Neuronal stem cell (in vitro differentiated cells): ENCODE measurements at regions not wholly inside any gene's neighbourhood (a gene's known extent, or its start where the extent isn't known, plus 50 kb on each side); places are given as distances from the start of the nearest gene placed in this dataset.

Experiments
- DNase-seq: peaks from one replicate; pipeline ENCODE4 v3.0.0-alpha.2; 2013; ENCODE audit warnings: low spot score
- H2AFZ ChIP-seq: one replicate; pipeline ENCODE4 v1.6.1; 2013; ENCODE audit warnings: mild to moderate bottlenecking, low read length, inconsistent platforms
- H2AK5ac ChIP-seq: 2 replicates; pipeline ENCODE4 v1.6.1; 2013; ENCODE audit warnings: low read depth, mild to moderate bottlenecking, inconsistent platforms, low read length, moderate library complexity, mixed read lengths
- H2BK120ac ChIP-seq: 2 replicates; pipeline ENCODE4 v1.6.1; 2013; ENCODE audit warnings: low read depth, mild to moderate bottlenecking, inconsistent platforms, low read length, moderate library complexity, mixed read lengths
- H2BK12ac ChIP-seq: one replicate; pipeline ENCODE4 v1.6.1; 2013; ENCODE audit warnings: low read length, inconsistent platforms
- H2BK15ac ChIP-seq: 2 replicates; pipeline ENCODE4 v1.6.1; 2013; ENCODE audit warnings: mild to moderate bottlenecking, low read length, inconsistent platforms, mixed read lengths
- H2BK5ac ChIP-seq: one replicate; pipeline ENCODE4 v1.6.1; 2013; ENCODE audit warnings: inconsistent platforms, mild to moderate bottlenecking, low read length, moderate library complexity
- H3K14ac ChIP-seq: one replicate; pipeline ENCODE4 v1.6.1; 2013; ENCODE audit warnings: low read length, inconsistent platforms
- H3K18ac ChIP-seq: 2 replicates; pipeline ENCODE4 v1.6.1; 2013; ENCODE audit warnings: low read length, inconsistent platforms
- H3K23ac ChIP-seq: 2 replicates; pipeline ENCODE4 v1.6.1; 2013; ENCODE audit warnings: low read depth, mild to moderate bottlenecking, mixed read lengths, low read length, inconsistent platforms; ENCODE audit not compliant: poor library complexity
- H3K27ac ChIP-seq: replicated peaks from 3 replicates; pipeline ENCODE4 v1.5.1; 2013; ENCODE audit warnings: low read length, inconsistent platforms
- H3K27me3 ChIP-seq, 3 experiments: 2 replicates each; pipeline ENCODE4 v1.6.1; 2013; ENCODE audit warnings: low read length in 3 of 3, mild to moderate bottlenecking in 2 of 3, inconsistent platforms in 1 of 3, low read depth in 1 of 3, mixed read lengths in 1 of 3, moderate library complexity in 1 of 3; ENCODE audit not compliant: control insufficient read depth in 3 of 3, insufficient read depth in 3 of 3
- H3K36me3 ChIP-seq, 2 donors: replicated peaks in 1 of 2; 2 replicates each; pipeline ENCODE4 v1.6.1; 2013; ENCODE audit warnings: low read length in 2 of 2; ENCODE audit not compliant: control insufficient read depth in 2 of 2, insufficient read depth in 2 of 2
- H3K4ac ChIP-seq: 2 replicates; pipeline ENCODE4 v1.6.1; 2013; ENCODE audit warnings: inconsistent platforms, mild to moderate bottlenecking, low read length, moderate library complexity
- H3K4me1 ChIP-seq, 2 donors: 1 replicate in 1 of 2; 2 replicates in 1 of 2; pipeline ENCODE4 v1.6.1; 2013; ENCODE audit warnings: low read length in 2 of 2, low read depth in 1 of 2; ENCODE audit not compliant: control insufficient read depth in 2 of 2, insufficient read depth in 1 of 2
- H3K4me2 ChIP-seq: one replicate; pipeline ENCODE4 v1.6.1; 2013; ENCODE audit warnings: mild to moderate bottlenecking, low read length, inconsistent platforms; ENCODE audit not compliant: insufficient read depth, poor library complexity, severe bottlenecking
- H3K4me3 ChIP-seq, 2 donors: 2 replicates each; pipeline ENCODE4 v1.5.1; 2013; ENCODE audit warnings: low read length in 2 of 2, mild to moderate bottlenecking in 2 of 2, inconsistent platforms in 1 of 2, moderate library complexity in 1 of 2
- H3K79me1 ChIP-seq: one replicate; pipeline ENCODE4 v1.6.1; 2013; ENCODE audit warnings: low read depth, mild to moderate bottlenecking, inconsistent platforms, low read length, moderate library complexity
- H3K9ac ChIP-seq: one replicate; pipeline ENCODE4 v1.6.1; 2013; ENCODE audit warnings: mild to moderate bottlenecking, low read depth, low read length, inconsistent platforms; ENCODE audit not compliant: poor library complexity
- H3K9me3 ChIP-seq, 2 donors: replicated peaks in 1 of 2; 2 replicates each; pipeline versions ENCODE3 to v1.6.1; 2013; ENCODE audit warnings: low read length in 2 of 2, mild to moderate bottlenecking in 2 of 2, inconsistent platforms in 1 of 2, low read depth in 1 of 2, mixed read lengths in 1 of 2, moderate library complexity in 1 of 2; ENCODE audit not compliant: control insufficient read depth in 2 of 2, insufficient read depth in 1 of 2
- H4K8ac ChIP-seq: one replicate; pipeline ENCODE4 v1.6.1; 2013; ENCODE audit warnings: low read depth, mild to moderate bottlenecking, inconsistent platforms, low read length, moderate library complexity
- H4K91ac ChIP-seq: one replicate; pipeline ENCODE4 v1.6.1; 2013; ENCODE audit warnings: low read length, low read depth, mild to moderate bottlenecking, inconsistent platforms; ENCODE audit not compliant: poor library complexity
- WGBS, 2 donors: extraction: QIAGEN DNeasy Blood & Tissue Kit; methylation state at CpG; one replicate each; pipeline ENCODE4 v1.1.7; 2013; ENCODE audit warnings: missing lambda C conversion rate in 2 of 2, mixed read lengths in 1 of 2; ENCODE audit not compliant: insufficient read length in 2 of 2, insufficient replicate concordance in 1 of 2; ENCODE audit errors: extremely low coverage in 2 of 2; 5-methylcytosine and 5-hydroxymethylcytosine counted together

DNA sequence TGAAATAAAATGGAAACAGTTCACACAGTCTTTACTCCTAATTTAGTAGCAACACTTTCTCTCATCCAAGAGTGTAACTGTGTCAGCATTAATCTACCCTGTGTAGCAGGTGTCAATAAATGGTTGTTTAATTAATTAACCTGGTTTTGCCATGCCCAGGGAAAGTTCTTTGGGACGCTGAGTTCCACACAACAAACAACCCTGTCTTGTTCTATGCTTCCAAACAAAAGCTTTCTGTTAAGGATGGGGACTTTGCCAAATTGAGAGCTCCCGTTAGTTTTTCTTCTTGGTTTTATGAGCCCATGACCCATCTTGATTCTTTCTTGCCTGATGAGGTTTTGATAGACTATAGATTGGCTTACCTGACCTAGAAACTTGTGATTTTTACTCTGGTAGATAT, 530.1 kb downstream of the KCNJ2 start:
- H2BK15ac ChIP-seq = no peak overlapping the region
- no peak overlapping the region for H3K4ac ChIP-seq
- H3K79me1 ChIP-seq = no peaks in the 10 kb centered on the region
- no peak overlapping the region for H3K14ac ChIP-seq
- no peaks in the 10 kb centered on the region for H3K27me3 ChIP-seq
- no peak overlapping the region for H3K4me2 ChIP-seq
- H2BK5ac ChIP-seq = no peak overlapping the region
- H3K18ac ChIP-seq = no peak overlapping the region
- H3K4me3 ChIP-seq = no peak overlapping the region
- no peak overlapping the region for H2AFZ ChIP-seq
- no peak overlapping the region for H4K8ac ChIP-seq
- H2AK5ac ChIP-seq = no peak overlapping the region
- WGBS, 2 donors = no CpG with 5 or more reads among the region's 2 CpGs
- H3K9ac ChIP-seq = no peak overlapping the region
- H3K27ac ChIP-seq = no peak overlapping the region
- H3K4me1 ChIP-seq = no peaks in the 10 kb centered on the region
- no peak overlapping the region for H3K23ac ChIP-seq
- H3K36me3 ChIP-seq = no peaks in the 10 kb centered on the region
- H2BK120ac ChIP-seq = no peak overlapping the region
- H4K91ac ChIP-seq = no peak overlapping the region
- H2BK12ac ChIP-seq = no peak overlapping the region
- DNase-seq = no peak
- no peaks in the 10 kb centered on the region for H3K9me3 ChIP-seq

GRCh38 chr17:70702683-70703255, 533.4 kb downstream of the KCNJ2 start:
- Histone ChIP-seq H2BK15ac (no peak overlapping the region), H2AFZ (no peak overlapping the region), H3K4me1 (no peaks in the 10 kb centered on the region), H2BK5ac (no peak overlapping the region), H3K4me2 (no peak overlapping the region), H2BK120ac (no peak overlapping the region), H4K8ac (no peak overlapping the region), H3K23ac (no peak overlapping the region), H2AK5ac (no peak overlapping the region), H3K4me3 (no peak overlapping the region), H3K27me3 (no peaks in the 10 kb centered on the region), H3K9ac (no peak overlapping the region), H3K36me3 (no peaks in the 10 kb centered on the region), H3K9me3 (peaks cover 1 to 2% of the 10 kb centered on the region in 2 donors), H3K27ac (no peak overlapping the region), H3K4ac (no peak overlapping the region), H3K14ac (no peak overlapping the region), H3K18ac (no peak overlapping the region), H2BK12ac (no peak overlapping the region), H3K79me1 (no peaks in the 10 kb centered on the region), H4K91ac (no peak overlapping the region)
- WGBS, 2 donors = no CpG with 5 or more reads among the region's 3 CpGs
- DNase-seq = no peak

DNA sequence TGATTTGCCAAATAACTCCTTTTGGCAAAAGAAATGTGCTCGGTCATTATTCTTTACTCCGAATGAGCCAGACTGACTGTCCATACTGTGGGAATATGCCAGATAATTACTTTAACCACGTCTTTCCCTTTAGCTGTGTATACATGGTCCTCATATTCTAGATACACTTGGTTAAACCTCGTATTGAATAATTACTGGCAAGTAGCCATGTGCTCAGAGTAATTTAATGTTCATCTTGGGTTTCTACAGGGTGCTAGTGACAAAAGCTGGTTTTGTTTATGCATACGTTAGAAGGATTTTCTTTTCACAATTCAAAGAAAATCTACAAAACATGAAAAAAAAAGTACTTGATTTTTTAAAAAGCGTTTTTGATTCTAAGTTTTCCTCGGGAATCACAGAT, 540.3 kb downstream of the KCNJ2 start:
- no peaks in the 10 kb centered on the region for H3K36me3 ChIP-seq
- no peak overlapping the region for H4K8ac ChIP-seq
- no CpG with 5 or more reads among the region's 7 CpGs for WGBS, 2 donors

DNA sequence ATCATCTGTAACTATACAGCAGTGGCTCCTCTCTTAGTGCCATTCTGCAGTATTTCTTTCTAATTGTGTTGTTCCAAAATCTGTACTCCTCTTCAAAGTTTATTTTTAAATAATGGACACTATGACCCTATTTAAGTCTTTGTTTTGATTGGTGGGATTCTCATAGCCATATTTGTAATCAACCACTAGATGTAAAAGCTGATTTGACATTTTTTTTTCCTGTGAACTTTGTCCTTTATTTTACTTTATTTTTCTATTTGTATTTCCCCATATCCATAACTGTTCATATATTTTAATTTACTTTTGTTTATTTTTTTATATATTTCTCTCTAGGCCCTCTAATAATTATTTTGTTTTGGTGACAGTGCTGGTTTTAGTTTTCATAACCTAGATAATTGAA, 544.4 kb downstream of the KCNJ2 start:
- H2BK15ac ChIP-seq = no peak overlapping the region
- H3K27me3 ChIP-seq = no peaks in the 10 kb centered on the region
- H2BK120ac ChIP-seq = no peak overlapping the region
- no peak overlapping the region for H3K27ac ChIP-seq
- no peak for DNase-seq
- H4K8ac ChIP-seq = no peak overlapping the region
- H2BK12ac ChIP-seq = no peak overlapping the region
- H3K9ac ChIP-seq = no peak overlapping the region
- no peak overlapping the region for H2BK5ac ChIP-seq
- no peak overlapping the region for H4K91ac ChIP-seq
- H3K4ac ChIP-seq = no peak overlapping the region
- no peak overlapping the region for H3K4me2 ChIP-seq
- no peak overlapping the region for H2AK5ac ChIP-seq
- peaks cover 0 to 2% of the 10 kb centered on the region in 2 donors for H3K4me1 ChIP-seq
- no peaks in the 10 kb centered on the region for H3K36me3 ChIP-seq
- no peaks in the 10 kb centered on the region for H3K79me1 ChIP-seq
- H3K9me3 ChIP-seq = no peaks in the 10 kb centered on the region
- no peak overlapping the region for H3K4me3 ChIP-seq
- no peak overlapping the region for H3K23ac ChIP-seq
- H3K14ac ChIP-seq = no peak overlapping the region
- H2AFZ ChIP-seq = no peak overlapping the region
- H3K18ac ChIP-seq = no peak overlapping the region

More for the DNA sequence above, 540.3 kb downstream of the KCNJ2 start:
- Histone ChIP-seq H3K4me1 (no peaks in the 10 kb centered on the region), H2BK12ac (no peak overlapping the region), H2AFZ (no peak overlapping the region), H3K4me2 (no peak overlapping the region), H3K27ac (no peak overlapping the region), H3K79me1 (no peaks in the 10 kb centered on the region), H2AK5ac (no peak overlapping the region), H2BK5ac (no peak overlapping the region), H2BK120ac (no peak overlapping the region), H3K27me3 (no peaks in the 10 kb centered on the region), H3K18ac (no peak overlapping the region), H3K9ac (no peak overlapping the region), H3K14ac (no peak overlapping the region), H3K23ac (no peak overlapping the region), H2BK15ac (no peak overlapping the region), H3K4ac (no peak overlapping the region), H3K4me3 (no peak overlapping the region), H3K9me3 (peaks cover 1 to 2% of the 10 kb centered on the region in 2 donors), H4K91ac (no peak overlapping the region)
- no peak for DNase-seq
